GM12878 (cell line): ENCODE measurements at regions not wholly inside any gene's neighbourhood (a gene's known extent, or its start where the extent isn't known, plus 50 kb on each side); places are given as distances from the start of the nearest gene placed in this dataset.

ENCODE experiments used
- ATAC-seq: fragments of 200-7000 bp; cut with Tn5 transposase; 3 replicates; pipeline ENCODE4 v1.9.1; 2020; ENCODE audit warnings: mild to moderate bottlenecking, moderate library complexity
- BruUV-seq: library from RNA; stranded (reverse); fragments of 400-500 nt; replicated peaks from 2 replicates; lab custom pipeline; 2021; lab: Mats Ljungman, UMichigan
- CTCF ChIA-PET: fragments of 300-600 bp; sonication (Branson Sonifier 250); formaldehyde crosslinking; extraction: SDS; loops from one replicate; lab custom pipeline; 2021; ENCODE audit warnings: inconsistent platforms; lab: Yijun Ruan, JAX
- POLR2A ChIA-PET: fragments of 350-600 bp; formaldehyde crosslinking; extraction: SDS; loops from one replicate; lab custom pipeline; 2021; ENCODE audit warnings: inconsistent platforms; lab: Charles Lee
- RAD21 ChIA-PET: fragments of 300-600 bp; sonication (Branson Sonifier 250); formaldehyde crosslinking; loops from one replicate; lab custom pipeline; 2023; ENCODE audit warnings: antibody characterized with exemption; ENCODE audit not compliant: unreplicated experiment; lab: Charles Lee
- SMC1A ChIA-PET: fragments of 300-600 bp; sonication (Branson Sonifier 250); formaldehyde crosslinking; loops from one replicate; lab custom pipeline; 2023; ENCODE audit not compliant: unreplicated experiment, uncharacterized antibody; lab: Charles Lee
- DNase-seq: peaks from one replicate; pipeline ENCODE4 v3.0.0-alpha.2; 2011; ENCODE audit warnings: low read depth, low spot score
- FAIRE-seq: peaks from 3 replicates; lab custom pipeline; 2011; peaks lifted over from hg19 to GRCh38; lab: Jason Lieb, UNC
- H2AFZ ChIP-seq: 2 replicates; pipeline ENCODE4 v1.6.0; 2011; ENCODE audit warnings: low read depth, low read length, control low read depth; ENCODE audit not compliant: control insufficient read depth
- H3K27ac ChIP-seq: 2 replicates; pipeline ENCODE4 v1.5.1; 2011; ENCODE audit warnings: control low read depth; ENCODE audit not compliant: control insufficient read depth, insufficient read depth
- H3K27me3 ChIP-seq, 2 experiments: replicated peaks in 1 of 2; 2 replicates each; pipeline versions ENCODE4 v1.6.0 to v1.6.1; 2011; ENCODE audit warnings: low read length in 1 of 2; ENCODE audit not compliant: control insufficient read depth in 2 of 2, insufficient read depth in 2 of 2
- H3K36me3 ChIP-seq, 2 experiments: 2 replicates each; pipeline ENCODE4 v1.5.1; 2011; ENCODE audit warnings: low read length in 1 of 2; ENCODE audit not compliant: control insufficient read depth in 2 of 2, insufficient read depth in 2 of 2
- H3K4me1 ChIP-seq: 2 replicates; pipeline ENCODE4 v1.6.1; 2011; ENCODE audit warnings: mild to moderate bottlenecking, low read length, moderate library complexity, mixed read lengths; ENCODE audit not compliant: control insufficient read depth, insufficient read depth
- H3K4me2 ChIP-seq: 2 replicates; pipeline ENCODE4 v1.6.0; 2011; ENCODE audit warnings: control low read depth; ENCODE audit not compliant: control insufficient read depth, insufficient read depth
- H3K4me3 ChIP-seq: fragments of 200-600 bp; sonication (generic); 2 replicates; pipeline ENCODE4 v1.5.1; 2016
- H3K79me2 ChIP-seq: 2 replicates; pipeline ENCODE4 v1.6.0; 2011; ENCODE audit warnings: low read length; ENCODE audit not compliant: control insufficient read depth, insufficient read depth
- H3K9ac ChIP-seq: 2 replicates; pipeline ENCODE4 v1.8.0; 2011; ENCODE audit warnings: low read length, control low read depth, mixed read lengths; ENCODE audit not compliant: control insufficient read depth, insufficient read depth
- H3K9me3 ChIP-seq: replicated peaks from 3 replicates; pipeline ENCODE4 v1.5.1; 2011; ENCODE audit warnings: mild to moderate bottlenecking, low read length; ENCODE audit not compliant: control insufficient read depth, insufficient read depth
- H4K20me1 ChIP-seq: 2 replicates; pipeline ENCODE4 v1.6.0; 2011; ENCODE audit not compliant: control insufficient read depth, insufficient read depth
- BHLHE40 ChIP-seq, 2 experiments: fragments of 450-650 bp in 1 of 2; IDR thresholded peaks; 2 replicates each; pipeline ENCODE4 v1.6.1; 2011 to 2017; ENCODE audit warnings: low read depth in 2 of 2, borderline replicate concordance in 1 of 2, improper control_type of control experiment in 1 of 2, low read length in 1 of 2, mild to moderate bottlenecking in 1 of 2
- CBX5 ChIP-seq: sonication (generic); IDR thresholded peaks from 2 replicates; pipeline ENCODE4 v1.6.1; 2016; ENCODE audit warnings: low read depth, moderate library complexity, mild to moderate bottlenecking, inconsistent platforms
- CHD4 ChIP-seq: fragments of 200-600 bp; sonication (generic); IDR thresholded peaks from 2 replicates; pipeline ENCODE4 v1.6.1; 2016; ENCODE audit warnings: mild to moderate bottlenecking
- CREM ChIP-seq: IDR thresholded peaks from 2 replicates; pipeline ENCODE4 v1.6.1; 2014; ENCODE audit warnings: antibody characterized with exemption, low read depth
- CTCF ChIP-seq, 3 experiments: IDR thresholded peaks in 2 of 3; conservative IDR thresholded peaks in 1 of 3; 2 replicates each; pipeline ENCODE4 v1.5.1; 2011; ENCODE audit warnings: low read depth in 3 of 3, low read length in 3 of 3, mild to moderate bottlenecking in 3 of 3, control low read depth in 2 of 3, moderate library complexity in 2 of 3, inconsistent platforms in 1 of 3, mixed read lengths in 1 of 3; ENCODE audit not compliant: control insufficient read depth in 2 of 3, insufficient read depth in 1 of 3; ENCODE audit errors: extremely low read depth in 1 of 3
- FOXM1 ChIP-seq: IDR thresholded peaks from 2 replicates; pipeline ENCODE4 v1.6.1; 2012; ENCODE audit warnings: low read depth, mild to moderate bottlenecking, inconsistent platforms, low read length, moderate library complexity
- GATAD2B ChIP-seq: fragments of 450-650 bp; conservative IDR thresholded peaks from 2 replicates; pipeline ENCODE4 v1.6.1; 2017; ENCODE audit warnings: low read depth, mild to moderate bottlenecking, moderate library complexity
- IKZF2 ChIP-seq, 2 experiments: fragments of 450-650 bp; IDR thresholded peaks; 2 replicates each; pipeline ENCODE4 v1.6.1; 2017; ENCODE audit warnings: mild to moderate bottlenecking in 2 of 2, moderate library complexity in 2 of 2
- IRF4 ChIP-seq: IDR thresholded peaks from 2 replicates; pipeline ENCODE4 v1.6.1; 2011; ENCODE audit warnings: low read depth, low read length
- JUNB ChIP-seq: IDR thresholded peaks from 2 replicates; pipeline ENCODE4 v1.6.1; 2016; ENCODE audit warnings: antibody characterized with exemption, mild to moderate bottlenecking
- MTA2 ChIP-seq: fragments of 450-650 bp; IDR thresholded peaks from 2 replicates; pipeline ENCODE4 v1.6.1; 2016; ENCODE audit warnings: low read depth, mild to moderate bottlenecking, moderate library complexity
- MYB ChIP-seq: fragments of 150-350 bp; IDR thresholded peaks from 2 replicates; pipeline ENCODE4 v1.6.1; 2014; ENCODE audit warnings: mild to moderate bottlenecking, low read depth, low read length, borderline replicate concordance
- MYC ChIP-seq: IDR thresholded peaks from 2 replicates; pipeline ENCODE4 v1.6.1; 2011; ENCODE audit warnings: mild to moderate bottlenecking, low read length, moderate library complexity, inconsistent platforms; ENCODE audit not compliant: insufficient read depth, insufficient replicate concordance, insufficient read length, severe bottlenecking
- RFX5 ChIP-seq: IDR thresholded peaks from 2 replicates; pipeline ENCODE4 v1.6.1; 2011; ENCODE audit warnings: low read depth, low read length, improper control_type of control experiment
- SIX5 ChIP-seq: IDR thresholded peaks from 2 replicates; pipeline ENCODE4 v1.6.1; 2011; ENCODE audit warnings: mild to moderate bottlenecking, low read depth, low read length, moderate library complexity; ENCODE audit not compliant: severe bottlenecking
- YY1 ChIP-seq: IDR thresholded peaks from 2 replicates; pipeline ENCODE4 v1.6.1; 2011; ENCODE audit warnings: low read depth, mild to moderate bottlenecking, low read length
- ZBTB40 ChIP-seq: fragments of 450-650 bp; IDR thresholded peaks from 2 replicates; pipeline ENCODE4 v1.6.1; 2016; ENCODE audit warnings: mild to moderate bottlenecking, moderate library complexity, borderline replicate concordance
- WGBS: methylation state at CpG from one replicate; pipeline ENCODE4 v1.1.6; 2016; ENCODE audit warnings: low lambda C conversion rate; ENCODE audit not compliant: insufficient replicate concordance, insufficient coverage; ENCODE audit errors: missing lambda C conversion rate; 5-methylcytosine and 5-hydroxymethylcytosine counted together
- in situ Hi-C: fragments of 300-500 bp; cut with MboI; formaldehyde crosslinking; loops from 9 replicates; pipeline ENCODE4 v1.14.3; 2018; ENCODE audit warnings: mixed read lengths
- intact Hi-C: fragments of 100-400 bp; cut with micrococcal nuclease; formaldehyde crosslinking; loops from one replicate; pipeline ENCODE4 v1.14.2; 2022; ENCODE audit not compliant: unreplicated experiment

- no peaks in the 10 kb centered on the region for H4K20me1 ChIP-seq
- peak; percentile 89 for FAIRE-seq
- no peaks in the 10 kb centered on the region for H3K36me3 ChIP-seq
- 1% methylated on average over 5 of the region's 5 CpGs for WGBS
- H3K4me3 ChIP-seq: peak overlapping the region; percentile 44; the same call in 1 of the 2 replicates
- H3K4me1 ChIP-seq: peaks cover 30% of the 10 kb centered on the region
- ChIA-PET RAD21 (interaction anchor here (0.7 to 1.4 kb wide), 2 partner anchors 61 to 232 kb away, joined by 3 read pairs; no protein-coding TSS in a partner anchor), CTCF (interaction anchor here (1.1 to 1.3 kb wide), 2 partner anchors 368 to 370 kb away, joined by 3 read pairs; no protein-coding TSS in a partner anchor), POLR2A (interaction anchor here (0.7 kb wide), 1 partner anchor 11 kb away, joined by 4 read pairs; no protein-coding TSS in a partner anchor), SMC1A (interaction anchor here (0.6 to 1.3 kb wide), 2 partner anchors 28 to 53 kb away, joined by 3 to 4 read pairs; no protein-coding TSS in a partner anchor)
- H3K27me3 ChIP-seq: no peaks in the 10 kb centered on the region
- peak overlapping the region; percentile 13; the same call in 1 of the 2 replicates for H3K9ac ChIP-seq
- BruUV-seq: no TSS peak
- peaks cover 4% of the 10 kb centered on the region; the same call in 1 of the 3 replicates for H3K9me3 ChIP-seq
- peak overlapping the region; percentile 2; the same call in 1 of the 2 replicates for H2AFZ ChIP-seq
- no peaks in the 10 kb centered on the region for H3K79me2 ChIP-seq
- DNase-seq: peak; percentile 91
- peak overlapping the region; percentile 72 for H3K27ac ChIP-seq
- peak overlapping the region; percentile 23 for H3K4me2 ChIP-seq
- ATAC-seq: peak; percentile 92
- intact Hi-C loops: no loop called here
- in situ Hi-C loops: no loop called here
- no peak for TF ChIP-seq MYC
- no peak for TF ChIP-seq CBX5
- no peak for TF ChIP-seq CTCF (IDR thresholded peaks at IDR 0.05 in 2 of 3, conservative IDR thresholded peaks at IDR 0.05 in 1 of 3; ENCODE audit: control insufficient read depth in 2 of 3, extremely low read depth in 1 of 3, insufficient read depth in 1 of 3, low read depth in 3 of 3, low read length in 3 of 3)
- no peak for TF ChIP-seq MTA2
- 0 out of 2 replicates have a peak, but pooled peaks have one; percentile 45 for TF ChIP-seq IRF4
- TF ChIP-seq JUNB: no peak
- no peak for TF ChIP-seq MYB
- peak; percentile 56; the same call in 1 of the 2 replicates for TF ChIP-seq CREM
- TF ChIP-seq FOXM1: peak; percentile 36; the same call in 1 of the 2 replicates
- TF ChIP-seq GATAD2B: no peak
- no peak for TF ChIP-seq CHD4
- TF ChIP-seq ZBTB40: no peak
- no peak for TF ChIP-seq RFX5
- no peak for TF ChIP-seq SIX5
- TF ChIP-seq YY1: 0 out of 2 replicates have a peak, but pooled peaks have one; percentile 8
- TF ChIP-seq BHLHE40 (IDR thresholded peaks at IDR 0.05; ENCODE audit: borderline replicate concordance in 1 of 2, low read depth in 2 of 2, low read length in 1 of 2): 0 out of 4 replicates have a peak, but pooled peaks of 1 of the 2 experiments have one; percentile 13
- TF ChIP-seq IKZF2 (IDR thresholded peaks at IDR 0.05): peak in 1 of 2 experiments; percentile 48; a peak in 2 of 4 replicates
Observed at GRCh38 chr2:62363166-62363565, 142.8 kb downstream of the TMEM17 start.
